HepG2 (cell line): ENCODE measurements at regions not wholly inside any gene's neighbourhood (a gene's known extent, or its start where the extent isn't known, plus 50 kb on each side); places are given as distances from the start of the nearest gene placed in this dataset.

ENCODE experiments used
- ATAC-seq: fragments of 200-7000 bp; cut with Tn5 transposase; 3 replicates; pipeline ENCODE4 v1.9.1; 2020; ENCODE audit warnings: mild to moderate bottlenecking, moderate library complexity
- BruUV-seq: library from RNA; stranded (reverse); fragments of 400-500 nt; replicated peaks from 2 replicates; lab custom pipeline; 2021; lab: Mats Ljungman, UMichigan
- CTCF ChIA-PET: fragments of 300-600 bp; formaldehyde crosslinking; extraction: SDS; loops from one replicate; lab custom pipeline; 2021; ENCODE audit warnings: low total read pairs, inconsistent platforms, low intra/inter-chr PET ratio; lab: Yijun Ruan, JAX
- POLR2A ChIA-PET: fragments of 350-600 bp; sonication (Branson Sonifier 250); formaldehyde crosslinking; loops from one replicate; lab custom pipeline; 2020; ENCODE audit warnings: antibody characterized with exemption, inconsistent platforms; lab: Yijun Ruan, JAX
- DNase-seq: peaks from one replicate; pipeline ENCODE4 v3.0.0-alpha.2; 2015; ENCODE audit warnings: low spot score
- FAIRE-seq: peaks from 3 replicates; lab custom pipeline; 2011; peaks lifted over from hg19 to GRCh38; lab: Jason Lieb, UNC
- H2AFZ ChIP-seq: one replicate; pipeline ENCODE4 v1.6.1; 2011; ENCODE audit warnings: low read length, inconsistent platforms
- H3K27ac ChIP-seq: fragments of 300-600 bp; 3 replicates; pipeline ENCODE4 v1.8.0; 2011; ENCODE audit warnings: mixed run types, mild to moderate bottlenecking, mixed read lengths, low read length, inconsistent platforms; ENCODE audit not compliant: insufficient read depth; ENCODE audit errors: extremely low read length
- H3K27me3 ChIP-seq, 2 experiments: fragments of 200-600 bp in 1 of 2; 2 replicates in 1 of 2; 3 replicates in 1 of 2; pipeline versions ENCODE4 v1.6.0 to v1.8.0; 2011; ENCODE audit warnings: low read length in 2 of 2, mild to moderate bottlenecking in 2 of 2, moderate library complexity in 2 of 2, inconsistent platforms in 1 of 2; ENCODE audit not compliant: insufficient read depth in 2 of 2, control insufficient read depth in 1 of 2
- H3K36me3 ChIP-seq, 2 experiments: fragments of 200-600 bp in 1 of 2; replicated peaks in 1 of 2; 2 replicates in 1 of 2; 3 replicates in 1 of 2; pipeline versions ENCODE4 v1.5.1 to v1.8.0; 2011; ENCODE audit warnings: low read length in 2 of 2, inconsistent platforms in 1 of 2; ENCODE audit not compliant: insufficient read depth in 2 of 2, control insufficient read depth in 1 of 2
- H3K4me1 ChIP-seq: 2 replicates; pipeline ENCODE4 v1.5.1; 2012; ENCODE audit warnings: low read length, inconsistent platforms; ENCODE audit not compliant: insufficient read depth
- H3K4me2 ChIP-seq: 2 replicates; pipeline ENCODE4 v1.6.0; 2011; ENCODE audit warnings: low read depth, low read length, inconsistent platforms
- H3K4me3 ChIP-seq, 3 experiments: fragments of 200-600 bp in 1 of 3; sonication (generic), shearing (Covaris generic) in 1 of 3; replicated peaks in 1 of 3; 2 replicates each; pipeline ENCODE4 v1.5.1; 2011 to 2016; ENCODE audit warnings: low read length in 3 of 3, inconsistent platforms in 2 of 3, low read depth in 2 of 3, mild to moderate bottlenecking in 2 of 3, control low read depth in 1 of 3, mixed read lengths in 1 of 3; ENCODE audit not compliant: insufficient read depth in 1 of 3
- H3K79me2 ChIP-seq: one replicate; pipeline ENCODE4 v1.6.1; 2011; ENCODE audit warnings: low read length, inconsistent platforms; ENCODE audit not compliant: insufficient read depth
- H3K9ac ChIP-seq: 2 replicates; pipeline ENCODE4 v1.6.0; 2011; ENCODE audit warnings: mild to moderate bottlenecking, low read depth, low read length, inconsistent platforms; ENCODE audit not compliant: insufficient read depth
- H3K9me3 ChIP-seq: 2 replicates; pipeline ENCODE4 v1.5.1; 2012; ENCODE audit warnings: mild to moderate bottlenecking, low read length
- H4K20me1 ChIP-seq: 2 replicates; pipeline ENCODE4 v1.6.0; 2011; ENCODE audit warnings: inconsistent platforms, mild to moderate bottlenecking, low read length, moderate library complexity; ENCODE audit not compliant: insufficient read depth
- ZKSCAN5 ChIP-seq: sonication (generic); formaldehyde crosslinking; IDR thresholded peaks from 2 replicates; pipeline ENCODE4 v1.5.1; 2020; ENCODE audit warnings: mild to moderate bottlenecking, missing genetic modification reagents
- ZNF777 ChIP-seq: sonication (generic); formaldehyde crosslinking; IDR thresholded peaks from 2 replicates; pipeline ENCODE4 v1.4.0; 2020; ENCODE audit warnings: missing genetic modification reagents
- WGBS: methylation state at CpG from one replicate; pipeline ENCODE4 v1.1.6; 2017; ENCODE audit warnings: low lambda C conversion rate; 5-methylcytosine and 5-hydroxymethylcytosine counted together
- in situ Hi-C: cut with HindIII; loops from 2 replicates; pipeline ENCODE4 v1.10.0; 2017; ENCODE audit warnings: low pct_unique_long_range_greater_than_20kb; ENCODE audit not compliant: extremely low pct_ligation_motif_present
- intact Hi-C: fragments of 100-400 bp; cut with micrococcal nuclease; formaldehyde crosslinking; loops from one replicate; pipeline ENCODE4 v1.10.0; 2022; ENCODE audit not compliant: unreplicated experiment
- TF ChIP-seq, protein P1 (sequence below): sonication (generic); formaldehyde crosslinking; IDR thresholded peaks from 2 replicates; pipeline ENCODE4 v1.4.0; 2020; ENCODE audit warnings: missing genetic modification reagents
- TF ChIP-seq, protein P2 (sequence below): sonication (generic); formaldehyde crosslinking; IDR thresholded peaks from 2 replicates; pipeline ENCODE4 v1.4.0; 2020; ENCODE audit warnings: mild to moderate bottlenecking, missing genetic modification reagents
- TF ChIP-seq, protein P3 (sequence below): sonication (generic); formaldehyde crosslinking; IDR thresholded peaks from 2 replicates; pipeline ENCODE4 v1.4.0; 2020; ENCODE audit warnings: missing genetic modification reagents
- TF ChIP-seq, protein P4 (sequence below): IDR thresholded peaks from 2 replicates; pipeline ENCODE4 v1.6.1; 2016; ENCODE audit warnings: missing biosample characterization, missing genetic modification reagents, low read depth

DNA sequence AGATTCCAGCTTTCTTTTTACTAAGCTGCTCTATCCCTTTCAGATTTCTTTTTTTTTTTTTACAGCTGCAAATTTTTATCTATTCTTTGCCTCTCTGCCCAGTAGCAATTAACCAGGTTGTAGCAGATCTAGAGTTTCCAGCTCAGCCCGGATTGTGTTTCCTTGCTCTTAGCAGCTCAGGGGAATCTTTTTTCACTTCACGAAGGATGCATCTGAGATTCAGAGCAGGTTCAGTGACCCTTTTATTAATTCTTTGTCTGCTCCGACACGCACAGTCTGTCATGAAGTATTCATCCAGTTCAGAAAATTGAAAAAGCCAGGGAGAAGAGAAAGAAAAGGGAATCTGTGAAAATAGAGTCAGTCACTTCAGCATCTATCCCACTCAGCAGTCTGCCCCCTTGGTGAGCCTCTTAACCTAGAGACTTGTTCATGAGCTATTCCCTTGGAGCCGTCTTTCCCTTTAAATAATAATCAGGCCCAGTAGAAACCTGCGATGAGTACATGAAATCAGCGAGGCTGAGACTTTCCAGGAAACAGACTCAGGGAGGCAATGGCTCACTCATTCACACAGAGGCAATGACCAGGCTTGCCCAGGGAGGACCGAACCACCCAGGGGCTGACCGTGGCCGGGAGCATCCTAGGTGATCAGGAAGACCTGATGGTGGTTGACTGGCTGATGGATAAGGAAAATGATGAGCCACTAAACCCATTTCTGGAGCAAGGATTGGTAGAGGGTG lies 103.4 kb upstream of the ITGA6 start (continued):
- TF ChIP-seq, protein P1, sequence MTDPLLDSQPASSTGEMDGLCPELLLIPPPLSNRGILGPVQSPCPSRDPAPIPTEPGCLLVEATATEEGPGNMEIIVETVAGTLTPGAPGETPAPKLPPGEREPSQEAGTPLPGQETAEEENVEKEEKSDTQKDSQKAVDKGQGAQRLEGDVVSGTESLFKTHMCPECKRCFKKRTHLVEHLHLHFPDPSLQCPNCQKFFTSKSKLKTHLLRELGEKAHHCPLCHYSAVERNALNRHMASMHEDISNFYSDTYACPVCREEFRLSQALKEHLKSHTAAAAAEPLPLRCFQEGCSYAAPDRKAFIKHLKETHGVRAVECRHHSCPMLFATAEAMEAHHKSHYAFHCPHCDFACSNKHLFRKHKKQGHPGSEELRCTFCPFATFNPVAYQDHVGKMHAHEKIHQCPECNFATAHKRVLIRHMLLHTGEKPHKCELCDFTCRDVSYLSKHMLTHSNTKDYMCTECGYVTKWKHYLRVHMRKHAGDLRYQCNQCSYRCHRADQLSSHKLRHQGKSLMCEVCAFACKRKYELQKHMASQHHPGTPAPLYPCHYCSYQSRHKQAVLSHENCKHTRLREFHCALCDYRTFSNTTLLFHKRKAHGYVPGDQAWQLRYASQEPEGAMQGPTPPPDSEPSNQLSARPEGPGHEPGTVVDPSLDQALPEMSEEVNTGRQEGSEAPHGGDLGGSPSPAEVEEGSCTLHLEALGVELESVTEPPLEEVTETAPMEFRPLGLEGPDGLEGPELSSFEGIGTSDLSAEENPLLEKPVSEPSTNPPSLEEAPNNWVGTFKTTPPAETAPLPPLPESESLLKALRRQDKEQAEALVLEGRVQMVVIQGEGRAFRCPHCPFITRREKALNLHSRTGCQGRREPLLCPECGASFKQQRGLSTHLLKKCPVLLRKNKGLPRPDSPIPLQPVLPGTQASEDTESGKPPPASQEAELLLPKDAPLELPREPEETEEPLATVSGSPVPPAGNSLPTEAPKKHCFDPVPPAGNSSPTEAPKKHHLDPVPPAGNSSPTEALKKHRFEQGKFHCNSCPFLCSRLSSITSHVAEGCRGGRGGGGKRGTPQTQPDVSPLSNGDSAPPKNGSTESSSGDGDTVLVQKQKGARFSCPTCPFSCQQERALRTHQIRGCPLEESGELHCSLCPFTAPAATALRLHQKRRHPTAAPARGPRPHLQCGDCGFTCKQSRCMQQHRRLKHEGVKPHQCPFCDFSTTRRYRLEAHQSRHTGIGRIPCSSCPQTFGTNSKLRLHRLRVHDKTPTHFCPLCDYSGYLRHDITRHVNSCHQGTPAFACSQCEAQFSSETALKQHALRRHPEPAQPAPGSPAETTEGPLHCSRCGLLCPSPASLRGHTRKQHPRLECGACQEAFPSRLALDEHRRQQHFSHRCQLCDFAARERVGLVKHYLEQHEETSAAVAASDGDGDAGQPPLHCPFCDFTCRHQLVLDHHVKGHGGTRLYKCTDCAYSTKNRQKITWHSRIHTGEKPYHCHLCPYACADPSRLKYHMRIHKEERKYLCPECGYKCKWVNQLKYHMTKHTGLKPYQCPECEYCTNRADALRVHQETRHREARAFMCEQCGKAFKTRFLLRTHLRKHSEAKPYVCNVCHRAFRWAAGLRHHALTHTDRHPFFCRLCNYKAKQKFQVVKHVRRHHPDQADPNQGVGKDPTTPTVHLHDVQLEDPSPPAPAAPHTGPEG (CRISPR knock-in tag), result no peak
- no peak for TF ChIP-seq ZKSCAN5 (CRISPR knock-in tag)

DNA sequence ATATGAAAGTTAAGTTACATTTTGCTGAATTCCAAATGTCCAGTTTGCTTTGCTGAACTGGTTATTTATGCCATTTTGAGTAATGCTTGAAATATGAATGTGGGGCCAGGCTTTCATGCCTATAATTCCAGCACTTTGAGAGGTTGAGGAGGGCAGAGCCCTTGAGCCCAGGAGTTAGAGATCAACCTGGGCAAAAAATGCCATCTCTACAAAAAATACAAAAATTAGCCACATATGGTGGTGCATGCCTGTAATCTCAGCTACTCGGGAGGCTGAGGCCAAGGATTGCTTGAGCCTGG lies 101.2 kb upstream of the ITGA6 start:
- Histone ChIP-seq H3K9me3 (no peaks in the 10 kb centered on the region), H3K27ac (no peak overlapping the region), H4K20me1 (no peaks in the 10 kb centered on the region), H3K36me3 (no peaks in the 10 kb centered on the region), H3K4me2 (no peak overlapping the region), H3K27me3 (peaks cover 0 to 4% of the 10 kb centered on the region in 2 experiments; a peak in 2 of 5 replicates), H3K9ac (no peak overlapping the region), H3K4me1 (peaks cover 19% of the 10 kb centered on the region), H2AFZ (no peak overlapping the region), H3K4me3 (no peak overlapping the region), H3K79me2 (no peaks in the 10 kb centered on the region)
- no TSS peak for BruUV-seq
- DNase-seq (no peak), FAIRE-seq (no peak), ATAC-seq (no peak)
- POLR2A ChIA-PET, result no interaction called here
- in situ Hi-C loops, result no loop called here
- intact Hi-C loops, result no loop called here
- CTCF ChIA-PET, result no interaction called here
- TF ChIP-seq, protein P2, sequence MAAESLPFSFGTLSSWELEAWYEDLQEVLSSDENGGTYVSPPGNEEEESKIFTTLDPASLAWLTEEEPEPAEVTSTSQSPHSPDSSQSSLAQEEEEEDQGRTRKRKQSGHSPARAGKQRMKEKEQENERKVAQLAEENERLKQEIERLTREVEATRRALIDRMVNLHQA (CRISPR knock-in tag), result no peak
- TF ChIP-seq, protein P3, sequence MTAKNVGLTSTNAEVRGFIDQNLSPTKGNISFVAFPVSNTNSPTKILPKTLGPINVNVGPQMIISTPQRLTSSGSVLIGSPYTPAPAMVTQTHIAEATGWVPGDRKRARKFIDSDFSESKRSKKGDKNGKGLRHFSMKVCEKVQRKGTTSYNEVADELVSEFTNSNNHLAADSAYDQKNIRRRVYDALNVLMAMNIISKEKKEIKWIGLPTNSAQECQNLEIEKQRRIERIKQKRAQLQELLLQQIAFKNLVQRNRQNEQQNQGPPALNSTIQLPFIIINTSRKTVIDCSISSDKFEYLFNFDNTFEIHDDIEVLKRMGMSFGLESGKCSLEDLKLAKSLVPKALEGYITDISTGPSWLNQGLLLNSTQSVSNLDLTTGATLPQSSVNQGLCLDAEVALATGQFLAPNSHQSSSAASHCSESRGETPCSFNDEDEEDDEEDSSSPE (CRISPR knock-in tag), result no peak
- TF ChIP-seq, protein P4, sequence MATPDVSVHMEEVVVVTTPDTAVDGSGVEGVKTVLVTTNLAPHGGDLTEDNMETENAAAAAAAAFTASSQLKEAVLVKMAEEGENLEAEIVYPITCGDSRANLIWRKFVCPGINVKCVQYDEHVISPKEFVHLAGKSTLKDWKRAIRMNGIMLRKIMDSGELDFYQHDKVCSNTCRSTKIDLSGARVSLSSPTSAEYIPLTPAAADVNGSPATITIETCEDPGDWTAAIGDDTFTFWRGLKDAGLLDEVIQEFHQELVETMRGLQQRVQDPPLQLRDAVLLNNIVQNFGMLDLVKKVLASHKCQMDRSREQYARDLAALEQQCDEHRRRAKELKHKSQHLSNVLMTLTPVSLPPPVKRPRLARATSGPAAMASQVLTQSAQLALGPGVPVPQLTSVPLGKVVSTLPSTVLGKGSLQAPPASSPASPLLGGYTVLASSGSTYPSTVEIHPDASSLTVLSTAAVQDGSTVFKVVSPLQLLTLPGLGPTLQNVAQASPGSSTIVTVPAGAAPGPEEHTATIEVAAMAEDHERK, result no peak
- no peak for TF ChIP-seq ZNF777 (CRISPR knock-in tag)
- WGBS, result 38% methylated on average over 1 of the region's 1 CpG
